Lung microvascular endothelial cell (primary cell): ENCODE measurements at regions not wholly inside any gene's neighbourhood (a gene's known extent, or its start where the extent isn't known, plus 50 kb on each side); places are given as distances from the start of the nearest gene placed in this dataset.
A peak's percentile ranks its signal among the peaks of the same experiment; 100 is the strongest.
"Not testable (repeated sequence)": the region's sequence is repeated elsewhere in the genome, so short reads cannot be mapped to it uniquely, and the experiment has no call there.

Experiments used
- DNase-seq, 2 donors: peaks; one replicate each; pipeline versions ENCODE4 v3.0.0 to v3.0.0-alpha.2; 2010; ENCODE audit warnings: low read depth in 2 of 2

DNA sequence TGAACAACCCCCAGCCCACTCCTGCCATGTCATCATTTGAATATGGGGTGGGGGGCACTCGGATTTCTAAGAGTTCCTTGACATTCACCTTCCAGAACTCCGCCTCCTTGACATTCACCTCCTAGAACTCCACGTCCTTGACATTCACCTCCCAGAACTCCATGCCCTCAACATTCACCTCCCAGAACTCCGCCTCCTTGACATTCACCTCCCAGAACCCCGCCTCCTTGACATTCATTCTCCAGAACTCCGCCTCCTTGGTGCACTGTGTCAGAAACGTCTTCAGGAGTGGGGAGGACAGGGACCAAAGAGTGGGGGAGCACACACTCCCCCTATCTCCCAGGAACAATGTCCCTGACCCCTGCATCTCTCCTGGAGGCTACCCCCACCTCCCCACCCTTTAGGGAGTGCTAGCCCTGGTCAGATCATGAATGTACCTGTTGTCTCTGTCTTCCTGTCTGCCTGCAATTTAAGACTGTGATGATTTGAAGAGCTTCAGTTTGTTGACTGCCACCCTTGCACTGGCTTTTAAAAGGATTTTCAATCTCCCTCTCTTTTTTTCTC is 110.1 kb downstream of the NPTX2 start:
- no peak for DNase-seq

DNA sequence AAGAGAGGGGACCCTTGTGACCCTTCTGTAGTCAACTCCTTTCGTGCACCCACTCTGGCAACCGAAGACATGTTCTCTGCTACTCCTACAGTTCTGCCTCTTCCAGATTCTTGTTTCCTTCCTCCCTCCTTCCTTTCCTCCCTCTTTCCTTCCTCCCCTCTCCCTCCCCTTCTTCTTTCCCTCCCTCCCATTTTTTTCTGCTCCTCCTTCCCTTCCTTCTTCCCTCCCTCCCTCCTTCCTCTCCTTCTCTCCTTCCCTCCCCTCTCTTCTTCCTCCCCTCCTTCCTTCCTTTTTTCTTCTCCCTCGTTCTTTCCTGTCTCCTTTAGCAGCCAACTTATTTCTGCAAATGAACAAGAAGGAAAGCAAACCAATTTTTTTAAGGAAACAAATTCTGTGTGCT is 111.5 kb downstream of the NPTX2 start:
- no peak for DNase-seq

DNA sequence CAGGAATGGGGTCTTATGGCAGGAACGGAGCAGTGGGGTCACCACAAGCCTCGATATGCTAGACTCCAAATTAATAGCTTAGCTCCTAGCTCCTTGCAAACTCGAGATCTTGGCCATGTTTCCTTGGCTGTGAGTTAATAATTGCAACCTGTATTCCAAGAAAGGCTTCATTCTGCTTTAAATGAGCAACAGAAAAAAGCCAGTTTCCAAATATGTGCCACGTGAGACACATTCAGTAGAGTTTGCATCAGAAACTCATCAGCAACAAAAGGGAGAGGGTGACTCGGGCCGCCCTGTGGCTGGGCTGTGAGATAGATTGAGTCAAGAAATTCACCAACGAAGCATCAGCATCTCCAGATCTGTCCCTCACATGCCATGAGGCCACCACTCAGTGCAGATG is 112.0 kb downstream of the NPTX2 start:
- no peak for DNase-seq

DNA sequence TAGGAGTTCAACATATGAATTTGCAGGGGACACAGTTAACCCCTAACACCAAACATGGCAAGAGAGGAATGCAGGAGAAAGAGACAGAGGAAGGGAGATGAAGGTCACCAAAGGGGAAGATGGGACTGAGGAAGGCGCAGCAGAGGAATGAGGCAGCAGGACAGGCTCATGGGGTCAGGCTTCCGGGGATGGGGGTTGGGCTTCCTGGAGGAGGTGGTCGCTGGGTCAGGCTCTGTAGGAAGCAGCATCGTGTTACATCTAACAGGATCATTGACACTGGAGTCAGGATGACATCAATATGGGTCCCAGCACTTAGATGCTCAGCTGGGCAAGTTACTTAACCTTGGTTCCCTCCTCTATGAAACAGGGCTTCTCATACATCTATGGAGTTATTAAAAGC is 113.2 kb downstream of the NPTX2 start:
- no peak for DNase-seq

DNA sequence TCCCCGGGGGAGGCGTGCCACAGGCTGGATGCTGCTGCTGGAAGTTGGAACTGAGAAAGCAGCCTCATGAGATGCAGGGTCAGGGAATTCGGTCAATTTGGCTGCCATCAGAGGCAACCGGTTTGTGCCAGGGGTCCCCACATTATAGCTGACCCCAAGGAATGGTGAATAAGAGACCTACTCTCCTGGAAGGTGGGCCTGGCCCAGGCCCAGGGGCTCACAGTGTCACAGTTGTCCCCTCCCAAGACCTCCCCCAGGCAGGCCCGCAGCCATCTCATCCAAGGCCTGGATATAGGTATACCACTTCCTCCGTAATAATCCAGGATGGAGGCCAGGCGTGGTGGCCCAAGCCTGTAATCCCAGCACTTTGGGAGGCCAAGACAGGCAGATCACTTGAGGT is 114.6 kb downstream of the NPTX2 start:
- no peak for DNase-seq

DNA sequence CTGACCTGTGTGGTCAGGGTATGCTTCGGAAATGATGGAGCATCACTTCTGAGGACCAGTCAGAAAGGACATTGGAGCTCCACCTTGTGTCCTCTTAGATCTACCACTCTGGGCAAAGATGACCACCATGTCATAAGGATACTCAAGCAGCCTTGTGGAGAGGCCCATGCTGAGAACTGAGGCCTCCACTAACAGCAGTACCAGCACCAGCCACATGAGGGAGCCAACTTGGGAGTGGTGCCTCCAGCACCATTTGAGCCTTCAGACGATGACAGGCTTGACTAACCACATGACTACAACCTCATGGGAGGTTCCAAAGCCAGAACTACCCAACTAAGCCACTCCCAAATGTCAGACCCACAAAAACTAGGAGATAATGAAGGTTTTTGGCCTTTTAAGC is 116.0 kb downstream of the NPTX2 start:
- DNase-seq = peak; percentile 15 to 22

DNA sequence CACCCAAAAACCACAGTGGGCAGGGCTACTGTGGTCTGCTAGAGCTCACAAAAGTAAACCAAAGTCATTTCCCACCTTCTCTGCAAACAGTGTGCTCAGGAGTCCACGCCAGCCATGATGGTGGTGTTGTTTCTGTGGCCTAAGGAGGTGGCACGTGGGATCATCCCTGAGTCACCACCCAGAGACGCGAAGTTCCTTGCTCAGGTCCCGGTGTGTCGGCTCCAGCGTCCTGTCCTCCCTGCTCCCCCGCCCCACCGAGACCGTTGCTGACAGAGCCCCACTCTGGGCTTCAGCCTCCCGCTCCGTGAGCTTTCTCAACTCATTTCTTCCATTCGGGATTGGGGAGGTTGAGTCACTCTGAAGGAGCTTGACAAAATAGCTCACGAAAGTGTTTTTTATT is 118.7 kb downstream of the NPTX2 start:
- no peak for DNase-seq

DNA sequence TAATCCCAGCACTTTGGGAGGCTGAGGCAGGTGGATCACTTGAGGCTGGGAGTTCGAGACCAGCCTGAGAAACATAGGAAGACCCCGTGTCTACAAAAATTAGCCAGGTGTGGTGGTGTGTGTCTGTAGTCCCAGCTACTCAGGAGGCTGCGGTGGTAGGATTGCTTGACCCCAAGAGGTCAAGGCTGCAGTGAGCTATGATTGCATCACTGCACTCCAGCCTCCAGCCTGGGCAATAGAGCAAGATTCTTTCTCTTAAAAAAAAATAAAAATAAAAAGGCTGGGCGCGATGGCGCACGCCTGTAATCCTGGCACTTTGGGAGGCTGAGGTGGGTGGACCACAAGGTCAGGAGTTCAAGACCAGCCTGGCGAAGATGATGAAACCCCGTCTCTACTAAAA is 119.4 kb downstream of the NPTX2 start:
- not testable (repeated sequence) for DNase-seq

DNA sequence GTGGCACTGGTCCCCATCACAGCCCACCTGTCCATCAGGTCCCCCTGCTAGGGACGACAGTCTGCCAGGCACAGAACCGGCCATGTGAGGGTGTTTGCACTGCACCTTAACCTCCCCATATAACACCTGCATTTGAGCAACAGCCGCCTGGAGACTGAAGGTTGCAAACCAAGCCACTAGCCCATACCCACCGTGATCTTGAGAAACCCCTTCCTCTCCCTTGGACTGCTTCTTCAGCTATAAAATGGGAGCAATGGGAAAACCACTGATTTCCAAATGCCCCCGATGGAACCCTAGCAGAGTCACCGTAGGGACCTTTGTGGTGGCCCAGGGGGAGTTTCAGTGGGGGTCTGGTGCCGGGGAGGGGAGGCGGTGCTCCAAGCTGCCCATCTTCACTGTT is 120.1 kb downstream of the NPTX2 start:
- no peak for DNase-seq

DNA sequence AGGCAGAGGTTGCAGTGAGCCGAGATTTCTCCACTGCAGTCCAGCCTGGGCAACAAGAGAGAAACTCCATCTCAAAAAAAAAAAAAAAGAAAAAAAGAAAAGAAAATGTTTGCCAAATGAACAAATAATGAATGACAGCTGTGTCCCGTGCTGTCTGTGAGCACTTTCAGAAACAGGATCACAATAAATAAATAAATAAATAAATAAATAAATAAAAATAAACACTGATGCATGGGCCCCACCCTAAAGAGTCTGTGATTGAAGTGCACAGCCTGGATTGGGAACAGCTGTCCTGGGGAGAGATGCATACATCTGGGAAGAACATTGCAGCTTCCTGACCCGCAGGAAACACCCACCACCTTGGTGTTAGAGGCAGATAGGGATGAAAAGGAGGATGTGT is 123.6 kb downstream of the NPTX2 start:
- DNase-seq = no peak

DNA sequence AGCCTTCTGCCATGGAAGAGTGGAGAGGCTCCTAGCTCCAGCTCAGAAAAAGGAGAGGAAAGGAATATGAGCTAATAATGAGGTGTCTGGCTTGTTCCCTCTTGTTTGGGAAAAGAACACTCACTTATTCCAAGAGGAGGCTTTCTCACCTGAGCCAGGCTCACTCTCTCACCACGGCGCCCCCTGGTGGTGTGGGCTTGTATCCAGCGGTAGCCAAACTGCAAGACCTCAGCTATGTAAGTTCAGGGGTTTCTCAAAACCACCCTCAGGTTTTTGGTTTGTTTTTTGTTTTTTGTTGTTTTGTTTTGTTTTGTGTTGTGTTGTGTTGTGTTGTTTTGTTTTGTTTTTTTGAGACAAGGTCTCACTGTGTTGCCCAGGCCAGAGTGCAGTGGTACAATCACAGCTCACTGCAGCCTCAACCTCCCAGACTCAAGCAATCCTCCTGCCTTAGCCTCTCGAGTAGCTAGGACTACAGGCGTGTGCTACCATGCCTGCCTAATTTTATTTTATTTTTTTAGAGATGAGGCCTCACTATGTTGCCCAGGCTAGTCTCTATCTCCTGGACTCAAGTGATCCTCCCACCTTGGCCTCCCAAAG is 124.0 kb downstream of the TMEM130 start:
- DNase-seq = peak; percentile 60 to 70

DNA sequence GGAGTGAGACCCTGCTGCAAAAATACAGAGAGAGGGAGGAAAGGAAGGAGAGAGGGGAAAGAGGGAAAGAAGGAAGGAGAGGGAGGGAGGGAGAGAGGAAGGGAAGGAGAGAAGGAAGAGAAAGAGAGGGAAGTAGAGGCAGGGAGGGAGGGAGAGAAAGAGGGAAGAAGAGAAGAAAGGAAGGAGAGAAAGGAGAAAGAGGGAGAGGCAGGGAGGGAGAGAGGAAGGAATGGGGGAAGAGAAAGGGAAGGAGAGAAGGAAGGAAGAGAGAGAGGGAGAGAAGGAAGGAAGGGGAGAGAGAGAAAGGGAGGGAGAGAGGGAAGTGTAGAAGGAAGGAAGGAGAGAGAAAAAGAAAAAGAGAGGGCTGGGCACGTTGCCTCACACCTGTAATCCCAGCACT is 121.7 kb downstream of the TMEM130 start:
- DNase-seq = no peak

DNA sequence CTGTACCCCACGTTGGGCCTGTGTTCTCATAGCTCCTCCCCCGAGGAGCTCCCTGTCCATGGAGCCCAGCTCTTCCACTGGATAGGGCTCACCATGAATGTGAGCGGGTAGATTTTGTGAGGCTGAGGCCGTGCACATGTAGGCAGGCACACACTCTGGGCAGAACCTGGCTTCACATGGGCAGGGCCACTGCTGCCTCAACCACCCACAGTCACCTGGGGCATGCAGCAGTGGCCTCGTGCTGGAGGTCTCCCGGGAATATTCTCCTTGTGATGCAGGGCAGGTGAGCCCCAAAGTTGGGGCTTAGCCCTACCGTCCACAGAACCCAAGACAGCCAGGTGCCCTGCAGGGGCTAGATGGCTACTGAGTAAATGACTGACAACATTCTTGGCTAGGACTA is 116.6 kb downstream of the TMEM130 start:
- DNase-seq = no peak

DNA sequence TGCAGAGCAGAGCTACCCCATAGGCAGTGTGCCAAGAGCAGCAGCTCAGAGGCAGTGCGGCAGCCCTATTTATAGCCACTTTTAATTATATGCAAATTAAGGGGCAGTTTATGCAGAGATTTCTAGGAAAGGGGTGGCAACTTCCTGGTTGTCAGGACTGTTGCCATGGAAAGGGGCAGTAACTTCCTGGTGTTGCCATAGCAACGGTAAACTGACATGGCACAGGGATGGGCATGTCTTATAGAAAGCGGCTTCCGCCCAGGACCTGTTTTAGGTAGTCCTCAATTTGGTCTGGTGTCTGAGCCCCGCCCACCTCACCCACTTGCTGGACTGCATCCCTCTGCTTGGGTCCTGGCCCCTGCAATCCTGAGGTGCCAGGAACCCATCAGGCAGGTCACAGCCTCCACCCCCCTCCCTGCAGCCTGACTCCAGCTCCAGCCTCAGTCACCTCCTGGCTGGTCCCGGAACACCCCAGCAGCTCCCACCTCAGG is 115.8 kb downstream of the TMEM130 start:
- DNase-seq = peak; percentile 12 to 15

DNA sequence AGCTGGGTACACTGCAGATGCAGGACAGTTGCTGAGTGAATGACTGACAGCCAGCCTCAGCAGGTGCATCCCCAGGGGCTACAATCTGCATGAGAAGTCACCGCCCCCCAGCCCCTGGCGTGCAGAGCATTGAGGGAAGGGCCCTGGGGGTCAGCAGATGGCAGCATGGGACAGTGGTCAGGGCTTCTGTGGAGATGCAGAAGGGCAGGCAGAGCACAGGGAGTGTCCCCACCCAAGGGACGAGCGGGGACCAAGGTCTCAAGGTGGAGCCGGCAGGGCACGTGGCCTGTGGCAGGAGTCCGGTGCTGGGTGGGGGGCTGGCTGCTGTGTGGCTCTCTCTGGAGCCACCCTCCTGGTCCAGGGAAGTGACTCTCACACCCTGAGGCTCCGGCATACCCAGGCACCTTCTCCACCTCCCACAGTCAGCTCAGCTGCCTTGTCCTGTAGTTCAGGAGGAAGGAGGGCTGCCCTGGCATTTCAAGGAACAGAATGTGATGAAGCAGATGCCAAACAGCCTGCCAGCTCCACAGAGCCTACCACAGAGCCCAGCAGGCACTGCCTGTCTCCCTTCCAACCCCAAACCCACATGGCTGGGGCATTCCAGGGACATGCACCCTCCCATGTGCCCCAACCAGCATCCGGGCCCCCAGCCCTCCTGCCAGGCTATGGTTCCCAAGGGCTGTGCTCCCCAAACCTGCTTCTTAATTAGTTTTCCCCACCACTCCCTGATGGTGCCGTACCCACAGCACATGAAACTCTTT is 114.5 kb downstream of the TMEM130 start:
- DNase-seq = no peak

DNA sequence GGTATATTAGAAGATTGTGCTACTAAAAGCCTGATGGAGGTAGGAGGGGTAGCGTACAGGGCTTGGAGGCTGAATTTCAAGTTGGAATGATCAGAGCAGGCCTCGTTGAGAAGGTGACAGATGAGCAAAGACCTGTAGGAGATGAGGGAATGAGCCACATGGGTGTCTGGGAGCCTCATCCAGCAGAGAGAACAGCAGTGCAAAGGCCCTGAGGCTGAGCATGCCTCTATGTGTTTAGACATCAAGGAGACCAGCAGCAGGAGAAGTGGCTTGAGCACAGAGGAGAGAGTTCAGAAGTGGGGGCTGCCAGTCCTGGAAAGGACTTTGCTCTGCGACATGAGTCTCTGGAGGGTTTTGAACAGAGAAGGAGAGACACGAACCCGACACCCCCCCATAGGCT is 111.7 kb downstream of the TMEM130 start:
- DNase-seq = no peak

DNA sequence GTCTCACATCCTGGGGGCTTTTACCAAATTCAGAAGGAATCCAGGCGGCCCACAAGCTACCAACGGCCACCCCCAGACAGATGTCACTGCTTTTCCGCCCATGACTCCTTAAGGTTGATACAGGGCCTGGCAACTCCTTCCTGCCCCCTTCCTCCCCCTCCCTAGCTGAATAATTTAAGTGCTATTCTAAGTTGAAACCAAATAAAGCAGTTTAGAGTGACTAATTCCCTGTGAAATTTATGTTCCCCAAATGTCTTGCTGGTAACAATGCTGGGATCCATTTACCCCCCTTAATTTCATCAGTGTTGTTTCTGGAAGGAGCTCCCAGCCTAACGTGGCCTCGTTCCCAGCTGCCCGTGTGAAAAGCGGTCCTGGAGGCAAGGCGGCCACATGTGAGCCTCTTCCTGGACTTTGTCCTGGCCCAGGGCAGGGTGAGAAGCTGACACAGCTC is 109.6 kb downstream of the TMEM130 start:
- no peak for DNase-seq

DNA sequence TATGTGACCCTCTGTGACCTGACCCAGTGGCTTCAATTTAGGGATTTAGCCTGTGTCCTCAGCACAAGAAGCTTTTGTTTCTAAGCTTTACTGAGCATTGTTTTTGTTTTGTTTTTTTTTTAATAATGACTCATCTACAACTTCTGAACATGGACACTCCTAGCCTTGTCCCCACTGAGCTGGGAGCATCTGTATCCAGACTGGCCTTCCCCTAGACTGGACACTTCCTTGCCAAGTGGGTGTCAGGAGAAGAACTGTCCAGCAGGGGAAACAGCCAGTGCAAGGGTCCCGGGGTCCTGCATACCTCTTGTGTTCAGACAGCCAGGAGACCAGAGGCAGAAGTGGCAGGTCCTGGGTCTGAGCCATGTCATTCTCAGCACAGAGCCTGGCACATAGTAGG is 108.6 kb downstream of the TMEM130 start:
- no peak for DNase-seq

DNA sequence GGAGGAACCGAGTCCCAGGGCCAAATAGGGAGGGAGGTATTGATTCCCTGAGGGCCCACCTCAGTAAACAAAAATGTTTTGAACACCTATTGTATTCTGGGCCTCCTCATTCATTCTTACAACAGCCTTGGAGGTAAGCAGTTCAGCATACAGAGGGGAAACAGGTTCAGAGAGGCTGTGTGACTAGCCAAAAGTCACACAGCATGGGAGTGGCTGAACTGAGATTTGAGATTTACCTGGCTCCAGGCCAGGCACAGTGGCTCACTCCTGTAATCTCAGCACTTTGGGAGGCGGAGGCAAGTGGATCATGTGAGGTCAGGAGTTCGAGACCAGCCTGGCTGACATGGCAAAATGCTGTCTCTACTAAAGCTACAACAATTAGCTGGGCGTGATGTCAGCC is 107.2 kb downstream of the TMEM130 start:
- DNase-seq = no peak

DNA sequence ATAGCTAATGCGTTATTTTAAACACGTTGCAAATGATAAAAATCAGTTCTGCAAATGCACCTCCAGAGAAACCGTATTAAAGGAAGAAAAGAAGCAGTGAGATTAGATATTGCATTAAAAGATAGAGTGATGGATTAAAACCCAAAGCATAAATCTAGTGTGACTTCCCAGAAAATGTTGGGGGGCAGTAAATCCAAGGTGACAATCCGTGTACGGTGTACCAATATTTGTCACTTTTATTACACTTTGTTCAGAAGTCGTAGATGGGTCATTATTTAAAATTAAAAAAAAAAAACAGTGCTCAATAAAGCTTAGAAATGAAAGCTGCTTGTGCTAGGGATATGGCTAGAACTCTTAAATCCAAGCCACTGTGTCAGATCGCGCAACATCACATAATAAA is 106.4 kb downstream of the TMEM130 start:
- no peak for DNase-seq

DNA sequence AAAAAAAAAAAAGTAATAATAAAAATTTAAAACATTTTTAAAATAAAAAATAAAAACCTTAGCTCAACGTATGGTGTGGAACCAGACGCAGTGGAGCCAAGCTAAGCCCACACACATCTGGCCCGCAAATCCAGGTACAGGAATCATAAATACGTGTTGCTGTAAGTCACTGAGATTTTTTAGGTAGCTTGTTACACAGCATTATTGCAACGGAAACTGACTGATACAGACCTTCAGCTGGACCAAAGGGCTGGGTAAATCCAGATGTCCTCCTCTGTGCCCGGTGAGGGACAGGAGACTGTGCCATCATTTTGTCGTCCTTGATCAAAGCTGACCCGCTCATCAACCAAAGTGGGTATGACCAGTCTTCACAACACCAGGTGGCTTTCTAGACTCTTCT is 104.9 kb downstream of the TMEM130 start:
- DNase-seq = no peak

DNA sequence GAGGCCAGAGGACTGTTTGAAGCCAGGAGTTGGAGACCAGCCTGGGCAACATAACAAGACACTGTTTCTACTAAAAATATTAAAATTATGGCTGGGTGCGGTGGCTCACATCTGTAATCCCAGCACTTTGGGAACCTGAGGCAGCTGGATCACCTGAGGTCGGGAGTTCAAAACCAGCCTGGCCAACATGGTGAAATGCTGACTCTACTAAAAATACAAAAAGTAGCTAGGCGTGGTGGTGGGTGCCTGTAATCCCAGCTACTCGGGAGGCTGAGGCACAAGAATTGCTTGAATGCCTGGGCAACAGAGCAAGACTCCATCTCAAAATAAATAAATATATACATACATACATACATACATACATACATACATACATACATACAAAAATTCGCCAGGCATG is 99.7 kb downstream of the TMEM130 start:
- not testable (repeated sequence) for DNase-seq

DNA sequence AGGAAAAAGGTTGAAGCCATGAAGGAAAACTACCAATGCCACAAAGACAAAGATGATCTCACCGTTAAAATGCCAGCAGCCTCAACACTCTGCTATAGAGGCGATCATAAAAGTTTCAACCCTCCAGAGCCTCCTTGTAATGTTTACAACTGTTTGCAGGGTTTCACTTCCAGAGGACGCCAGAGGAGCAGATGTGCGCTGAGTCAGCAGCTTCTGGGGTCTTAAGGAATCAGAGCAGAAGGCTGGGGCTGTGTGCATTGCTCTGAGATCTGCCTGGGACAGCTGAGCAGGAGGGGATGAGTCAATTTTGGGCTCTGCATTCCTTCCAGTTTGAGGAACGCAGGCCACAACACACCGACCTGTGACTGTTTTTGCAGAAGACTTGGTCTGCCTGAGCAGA is 98.3 kb downstream of the TMEM130 start:
- no peak for DNase-seq
